Mesenchymal stem cell (in vitro differentiated cells and primary cell): ENCODE measurements at regions not wholly inside any gene's neighbourhood (a gene's known extent, or its start where the extent isn't known, plus 50 kb on each side); places are given as distances from the start of the nearest gene placed in this dataset.

Experiments used
- DNase-seq: peaks from one replicate; pipeline ENCODE4 v3.0.0-alpha.2; 2013
- H2AFZ ChIP-seq: one replicate; pipeline ENCODE4 v1.6.1; 2013; ENCODE audit warnings: low read depth, mild to moderate bottlenecking, control low read depth, inconsistent platforms, low read length, moderate library complexity
- H2AK5ac ChIP-seq: 2 replicates; pipeline ENCODE4 v1.6.1; 2013; ENCODE audit warnings: low read length, moderate library complexity, mild to moderate bottlenecking, inconsistent platforms; ENCODE audit not compliant: severe bottlenecking
- H2BK120ac ChIP-seq: one replicate; pipeline ENCODE4 v1.6.1; 2013; ENCODE audit warnings: low read depth, mild to moderate bottlenecking, inconsistent platforms, low read length, moderate library complexity
- H2BK12ac ChIP-seq, 2 experiments: one replicate each; pipeline ENCODE4 v1.6.1; 2013; ENCODE audit warnings: inconsistent platforms in 2 of 2, low read length in 2 of 2, mild to moderate bottlenecking in 2 of 2, moderate library complexity in 2 of 2, control low read depth in 1 of 2
- H2BK15ac ChIP-seq: one replicate; pipeline ENCODE4 v1.6.1; 2013; ENCODE audit warnings: mild to moderate bottlenecking, low read depth, inconsistent platforms; ENCODE audit not compliant: poor library complexity, severe bottlenecking
- H2BK5ac ChIP-seq: 2 replicates; pipeline ENCODE4 v1.6.1; 2013; ENCODE audit warnings: low read depth, mild to moderate bottlenecking, low read length, control low read depth, inconsistent platforms; ENCODE audit not compliant: poor library complexity, severe bottlenecking
- H3K14ac ChIP-seq, 2 experiments: one replicate each; pipeline ENCODE4 v1.6.1; 2013; ENCODE audit warnings: inconsistent platforms in 2 of 2, low read length in 2 of 2, control low read depth in 1 of 2, mild to moderate bottlenecking in 1 of 2, moderate library complexity in 1 of 2
- H3K18ac ChIP-seq, 2 experiments: one replicate each; pipeline ENCODE4 v1.6.1; 2013; ENCODE audit warnings: inconsistent platforms in 2 of 2, low read length in 2 of 2, control low read depth in 1 of 2, low read depth in 1 of 2, mild to moderate bottlenecking in 1 of 2
- H3K23ac ChIP-seq, 2 experiments: one replicate each; pipeline ENCODE4 v1.6.1; 2013; ENCODE audit warnings: inconsistent platforms in 2 of 2, low read length in 2 of 2, mild to moderate bottlenecking in 2 of 2, moderate library complexity in 2 of 2, control low read depth in 1 of 2
- H3K27ac ChIP-seq: 2 replicates; pipeline ENCODE4 v1.5.1; 2013; ENCODE audit warnings: mild to moderate bottlenecking, moderate library complexity, low read length, control low read depth, inconsistent platforms; ENCODE audit not compliant: poor library complexity, severe bottlenecking
- H3K27me3 ChIP-seq, 2 experiments: 2 replicates each; pipeline versions ENCODE4 v1.6.1 to v1.7.0; 2013; ENCODE audit warnings: low read length in 2 of 2, mild to moderate bottlenecking in 2 of 2, moderate library complexity in 2 of 2, control low read depth in 1 of 2, inconsistent platforms in 1 of 2; ENCODE audit not compliant: control insufficient read depth in 1 of 2, insufficient read depth in 1 of 2
- H3K36me3 ChIP-seq, 2 experiments: 2 replicates each; pipeline versions ENCODE4 v1.6.1 to v1.7.0; 2013; ENCODE audit warnings: low read length in 2 of 2, control low read depth in 1 of 2, inconsistent platforms in 1 of 2, low read depth in 1 of 2, mild to moderate bottlenecking in 1 of 2; ENCODE audit not compliant: insufficient read depth in 2 of 2, control insufficient read depth in 1 of 2
- H3K4ac ChIP-seq, 2 experiments: one replicate each; pipeline ENCODE4 v1.6.1; 2013; ENCODE audit warnings: inconsistent platforms in 2 of 2, low read length in 2 of 2, mild to moderate bottlenecking in 2 of 2, moderate library complexity in 2 of 2, control low read depth in 1 of 2, low read depth in 1 of 2
- H3K4me1 ChIP-seq: 2 replicates; pipeline ENCODE4 v1.6.1; 2013; ENCODE audit warnings: low read depth, low read length, control low read depth; ENCODE audit not compliant: control insufficient read depth, insufficient read depth
- H3K4me2 ChIP-seq: 2 replicates; pipeline ENCODE4 v1.6.1; 2013; ENCODE audit warnings: low read length, mild to moderate bottlenecking, inconsistent platforms; ENCODE audit not compliant: poor library complexity, severe bottlenecking
- H3K4me3 ChIP-seq, 2 experiments: 2 replicates each; pipeline versions ENCODE4 v1.5.1 to v1.7.0; 2013; ENCODE audit warnings: low read length in 2 of 2, mild to moderate bottlenecking in 2 of 2, control low read depth in 1 of 2, low read depth in 1 of 2; ENCODE audit not compliant: insufficient read depth in 1 of 2
- H3K79me1 ChIP-seq: replicated peaks from 2 replicates; pipeline ENCODE4 v1.6.1; 2013; ENCODE audit warnings: mild to moderate bottlenecking, control low read depth, low read length, inconsistent platforms; ENCODE audit not compliant: poor library complexity, severe bottlenecking
- H3K9ac ChIP-seq: 2 replicates; pipeline ENCODE4 v1.7.0; 2013; ENCODE audit warnings: mild to moderate bottlenecking, low read length, moderate library complexity
- H3K9me3 ChIP-seq: 2 replicates; pipeline ENCODE4 v1.7.0; 2013; ENCODE audit warnings: mild to moderate bottlenecking, low read length; ENCODE audit not compliant: control insufficient read depth
- H4K8ac ChIP-seq: one replicate; pipeline ENCODE4 v1.6.1; 2013; ENCODE audit warnings: inconsistent platforms, mild to moderate bottlenecking, low read length, moderate library complexity
- H4K91ac ChIP-seq: one replicate; pipeline ENCODE4 v1.6.1; 2013; ENCODE audit warnings: mild to moderate bottlenecking, low read length, inconsistent platforms
- WGBS: methylation state at CpG from one replicate; pipeline ENCODE4 v1.1.7; 2013; ENCODE audit warnings: mixed read lengths; 5-methylcytosine and 5-hydroxymethylcytosine counted together

DNA sequence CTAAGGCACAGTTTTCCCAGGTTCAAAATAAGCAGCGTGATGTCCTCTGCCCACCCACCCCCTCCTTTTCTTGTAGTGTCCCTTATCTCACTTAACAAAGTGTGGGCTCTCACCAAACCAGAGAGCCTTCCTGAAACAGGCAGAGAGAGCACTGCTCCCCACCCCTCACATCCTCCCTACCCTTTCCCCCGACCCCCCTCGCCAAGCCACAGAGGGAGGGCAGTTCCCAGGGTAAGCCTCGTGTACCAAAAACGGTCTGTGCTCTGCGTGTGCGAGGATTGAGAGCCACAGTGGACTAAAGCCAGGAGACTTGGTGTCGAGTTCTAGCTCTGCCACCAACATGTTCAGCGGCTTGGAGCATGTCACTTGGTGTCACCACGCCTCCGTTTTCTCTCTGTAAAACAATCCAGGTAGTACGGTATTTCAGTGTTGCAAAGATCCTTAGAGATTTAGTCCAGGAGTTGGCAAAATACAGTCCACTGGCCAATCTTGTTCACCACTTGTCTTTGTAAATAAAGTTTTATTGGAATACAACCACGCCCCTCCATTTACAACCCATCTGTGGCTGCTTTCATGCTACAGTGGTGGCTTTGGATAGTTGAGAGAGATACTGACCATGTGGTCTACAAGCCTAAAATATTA lies 249.9 kb downstream of the OPA1 start:
- Histone ChIP-seq H2BK12ac (peak overlapping the region in 1 of 2 experiments; percentile 46), H3K14ac (no peak overlapping the region), H3K9me3 (no peaks in the 10 kb centered on the region), H3K23ac (no peak overlapping the region), H3K4me1 (peaks cover 10% of the 10 kb centered on the region), H3K27me3 (peaks cover 0 to 63% of the 10 kb centered on the region in 2 experiments), H2BK15ac (no peak overlapping the region), H4K8ac (no peak overlapping the region), H3K79me1 (no peaks in the 10 kb centered on the region), H2BK120ac (no peak overlapping the region), H3K36me3 (peaks cover 0 to 3% of the 10 kb centered on the region in 2 experiments), H3K4ac (no peak overlapping the region), H3K27ac (no peak overlapping the region), H2BK5ac (no peak overlapping the region), H2AK5ac (peak overlapping the region; percentile 70), H3K9ac (no peak overlapping the region), H3K18ac (no peak overlapping the region), H4K91ac (no peak overlapping the region), H2AFZ (no peak overlapping the region), H3K4me3 (no peak overlapping the region), H3K4me2 (no peak overlapping the region)
- no peak for DNase-seq
- WGBS, result 87% methylated on average over 12 of the region's 13 CpGs

DNA sequence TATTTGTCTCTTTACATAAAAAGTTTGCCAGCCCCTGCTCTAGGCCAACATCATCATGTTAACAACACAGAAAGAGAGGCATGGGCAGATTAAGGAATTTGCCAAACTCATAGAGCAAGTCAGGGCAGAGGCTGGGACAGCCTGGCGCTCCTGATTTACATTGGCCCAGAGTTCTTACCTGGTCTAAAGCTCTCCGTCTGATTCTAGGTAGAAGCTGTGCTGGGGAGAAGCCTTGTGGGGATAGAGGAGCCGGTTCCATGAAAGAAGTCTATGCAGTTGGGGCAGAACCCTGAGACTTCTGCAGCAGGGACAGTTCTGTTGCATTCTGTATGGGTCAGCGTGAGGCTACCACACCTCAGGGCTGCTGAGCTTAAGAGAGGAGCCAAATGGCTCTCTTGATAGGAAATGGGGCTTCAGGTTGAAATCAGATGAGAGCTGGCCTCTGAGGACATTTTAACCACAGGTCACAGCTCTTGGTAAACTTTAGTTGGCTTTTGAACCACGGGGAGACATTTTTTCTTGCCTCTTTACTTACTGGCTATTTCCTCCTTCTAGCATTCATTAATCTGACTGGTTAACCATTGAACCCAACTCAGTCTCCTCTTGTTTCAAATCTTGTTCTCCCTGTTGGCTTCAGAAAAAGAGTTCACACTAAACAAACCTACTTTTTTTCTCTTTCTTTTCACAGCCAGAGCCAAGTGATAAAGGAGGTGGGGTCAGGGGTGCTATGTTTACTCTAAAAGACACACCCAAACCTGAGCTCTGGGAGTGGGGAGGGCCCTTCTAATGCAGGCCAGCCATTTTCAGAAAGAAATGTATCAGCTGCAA lies 250.7 kb downstream of the OPA1 start:
- H2BK12ac ChIP-seq, result no peak overlapping the region
- H3K27ac ChIP-seq, result peak overlapping the region; percentile 91

DNA sequence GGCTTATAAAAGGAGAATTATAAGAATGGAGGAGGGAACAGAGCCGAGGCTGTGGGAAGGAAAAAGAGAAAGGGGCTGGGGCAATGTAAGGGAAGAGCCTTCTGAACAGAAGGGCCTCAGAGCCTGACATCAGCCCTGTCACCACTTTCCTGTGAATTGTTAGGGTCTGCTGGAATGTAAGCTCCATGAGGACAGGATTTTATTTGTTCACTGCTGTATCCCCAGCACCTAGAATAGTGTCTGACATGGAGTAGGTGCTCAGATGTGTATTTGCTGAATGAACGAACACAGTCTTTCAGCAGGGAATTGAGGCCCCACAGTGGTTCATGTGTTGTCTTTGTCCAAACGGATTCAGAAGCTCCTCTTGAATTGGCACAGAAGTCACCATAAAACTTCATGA lies 251.5 kb downstream of the OPA1 start:
- Histone ChIP-seq H2BK120ac (no peak overlapping the region), H3K23ac (no peak overlapping the region), H3K4me1 (peaks cover 10% of the 10 kb centered on the region), H3K9ac (no peak overlapping the region), H4K91ac (no peak overlapping the region), H4K8ac (no peak overlapping the region), H3K27ac (peak overlapping the region; percentile 85), H2BK15ac (no peak overlapping the region), H3K9me3 (no peaks in the 10 kb centered on the region), H2BK5ac (no peak overlapping the region), H2AK5ac (peak overlapping the region; percentile 78), H3K36me3 (peaks cover 0 to 3% of the 10 kb centered on the region in 2 experiments), H3K4ac (no peak overlapping the region), H3K18ac (no peak overlapping the region), H3K27me3 (peaks cover 0 to 63% of the 10 kb centered on the region in 2 experiments), H2AFZ (no peak overlapping the region), H3K4me2 (no peak overlapping the region), H3K14ac (no peak overlapping the region), H3K4me3 (no peak overlapping the region), H3K79me1 (no peaks in the 10 kb centered on the region), H2BK12ac (no peak overlapping the region)
- WGBS, result 95% methylated on average over 3 of the region's 3 CpGs
- no peak for DNase-seq

More for the DNA sequence above, 250.7 kb downstream of the OPA1 start:
- peak overlapping the region; percentile 51 for H2BK5ac ChIP-seq
- peak overlapping the region; percentile 36 for H2BK15ac ChIP-seq
- no peak overlapping the region for H3K9ac ChIP-seq
- H3K23ac ChIP-seq, result no peak overlapping the region
- H3K4me3 ChIP-seq, result no peak overlapping the region
- H2AFZ ChIP-seq, result no peak overlapping the region
- no peak overlapping the region for H4K91ac ChIP-seq
- no peak for DNase-seq
- no peak overlapping the region for H3K4ac ChIP-seq
- H4K8ac ChIP-seq, result no peak overlapping the region
- H3K18ac ChIP-seq, result no peak overlapping the region
- H3K4me1 ChIP-seq, result peaks cover 10% of the 10 kb centered on the region
- WGBS, result 96% methylated on average over 5 of the region's 5 CpGs
- H2BK120ac ChIP-seq, result no peak overlapping the region
- H2AK5ac ChIP-seq, result peak overlapping the region; percentile 71
- peaks cover 0 to 3% of the 10 kb centered on the region in 2 experiments for H3K36me3 ChIP-seq
- no peak overlapping the region for H3K14ac ChIP-seq
- no peaks in the 10 kb centered on the region for H3K79me1 ChIP-seq
- H3K4me2 ChIP-seq, result no peak overlapping the region
- peaks cover 0 to 63% of the 10 kb centered on the region in 2 experiments for H3K27me3 ChIP-seq
- H3K9me3 ChIP-seq, result no peaks in the 10 kb centered on the region

DNA sequence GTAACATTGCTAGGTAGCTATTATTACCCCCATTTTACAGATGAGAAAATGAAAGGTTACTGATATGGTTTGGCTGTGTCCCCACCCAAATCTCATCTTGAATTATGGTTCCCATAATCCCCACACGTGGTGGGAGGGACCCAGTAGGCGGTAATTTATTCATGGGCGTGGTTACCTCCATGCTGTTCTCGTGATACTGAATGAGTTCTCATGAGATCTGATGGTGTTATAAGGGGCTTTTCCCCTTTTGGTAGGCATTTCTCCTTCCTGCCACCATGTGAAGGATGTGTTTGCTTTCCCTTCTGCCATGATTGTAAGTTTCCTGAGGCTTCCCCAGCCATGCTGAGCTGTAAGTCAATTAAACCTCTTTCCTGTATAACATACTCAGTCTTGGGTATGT lies 252.1 kb downstream of the OPA1 start:
- no peak overlapping the region for H2BK12ac ChIP-seq
- no peak overlapping the region for H3K4ac ChIP-seq
- no peak overlapping the region for H3K14ac ChIP-seq
- no peak overlapping the region for H3K9ac ChIP-seq
- H3K23ac ChIP-seq, result no peak overlapping the region
- no peak overlapping the region for H3K4me2 ChIP-seq
- H2BK5ac ChIP-seq, result no peak overlapping the region
- no peaks in the 10 kb centered on the region for H3K9me3 ChIP-seq
- no peak overlapping the region for H3K4me3 ChIP-seq
- no peak overlapping the region for H2BK120ac ChIP-seq
- no peak overlapping the region for H2BK15ac ChIP-seq
- H3K36me3 ChIP-seq, result peaks cover 0 to 3% of the 10 kb centered on the region in 2 experiments
- no peak overlapping the region for H4K91ac ChIP-seq
- no peak overlapping the region for H4K8ac ChIP-seq
- no peaks in the 10 kb centered on the region for H3K79me1 ChIP-seq
- no peak overlapping the region for H2AFZ ChIP-seq
- H3K27ac ChIP-seq, result no peak overlapping the region
- 83% methylated on average over 4 of the region's 4 CpGs for WGBS
- peaks cover 0 to 59% of the 10 kb centered on the region in 2 experiments for H3K27me3 ChIP-seq
- H3K4me1 ChIP-seq, result peaks cover 10% of the 10 kb centered on the region
- H2AK5ac ChIP-seq, result peak overlapping the region; percentile 61
- no peak for DNase-seq
- H3K18ac ChIP-seq, result no peak overlapping the region
